RKO (cell line): ENCODE measurements at regions not wholly inside any gene's neighbourhood (a gene's known extent, or its start where the extent isn't known, plus 50 kb on each side); places are given as distances from the start of the nearest gene placed in this dataset.
A peak's percentile ranks its signal among the peaks of the same experiment; 100 is the strongest.
"Not testable (repeated sequence)": the region's sequence is repeated elsewhere in the genome, so short reads cannot be mapped to it uniquely, and the experiment has no call there.

ENCODE experiments used
- DNase-seq: peaks from one replicate; pipeline ENCODE4 v3.0.0-alpha.2; 2016; ENCODE audit warnings: low spot score

- DNase-seq, result peak; percentile 23
These were observed 79.6 kb downstream of the RSPH3 start for GRCh38 chr6:158920311-158920905.

GRCh38 chr6:158919865-158920264, 80.1 kb downstream of the RSPH3 start:
- DNase-seq, result no peak

DNA sequence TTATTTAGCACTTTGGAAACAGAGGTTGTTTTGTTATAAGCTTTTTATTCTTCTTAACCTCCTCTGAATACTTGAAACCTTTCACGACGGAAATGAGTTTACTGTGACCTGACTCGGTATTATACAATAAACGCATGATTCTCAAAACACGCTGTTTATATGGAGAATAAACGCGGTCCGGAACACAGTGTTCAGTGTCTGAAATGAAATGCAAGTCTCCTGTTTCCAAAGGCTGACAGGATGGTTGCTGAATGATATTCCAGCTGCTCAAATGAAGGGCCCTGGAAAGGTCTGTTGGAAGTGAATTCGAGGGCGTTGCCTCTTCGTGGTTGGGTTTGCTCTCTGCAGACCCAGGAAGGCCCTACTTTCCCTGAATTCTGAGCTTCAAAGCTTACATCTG, 83.4 kb downstream of the RSPH3 start:
- no peak for DNase-seq

GRCh38 chr6:158914923-158915322, 85.1 kb downstream of the RSPH3 start:
- DNase-seq, result no peak

- no peak for DNase-seq
These were observed 86.4 kb downstream of the RSPH3 start for GRCh38 chr6:158913580-158913979.

GRCh38 chr6:158912655-158913054, 87.3 kb downstream of the RSPH3 start:
- DNase-seq, result no peak

- no peak for DNase-seq
These were observed 88.1 kb downstream of the RSPH3 start for GRCh38 chr6:158911746-158912480.

DNA sequence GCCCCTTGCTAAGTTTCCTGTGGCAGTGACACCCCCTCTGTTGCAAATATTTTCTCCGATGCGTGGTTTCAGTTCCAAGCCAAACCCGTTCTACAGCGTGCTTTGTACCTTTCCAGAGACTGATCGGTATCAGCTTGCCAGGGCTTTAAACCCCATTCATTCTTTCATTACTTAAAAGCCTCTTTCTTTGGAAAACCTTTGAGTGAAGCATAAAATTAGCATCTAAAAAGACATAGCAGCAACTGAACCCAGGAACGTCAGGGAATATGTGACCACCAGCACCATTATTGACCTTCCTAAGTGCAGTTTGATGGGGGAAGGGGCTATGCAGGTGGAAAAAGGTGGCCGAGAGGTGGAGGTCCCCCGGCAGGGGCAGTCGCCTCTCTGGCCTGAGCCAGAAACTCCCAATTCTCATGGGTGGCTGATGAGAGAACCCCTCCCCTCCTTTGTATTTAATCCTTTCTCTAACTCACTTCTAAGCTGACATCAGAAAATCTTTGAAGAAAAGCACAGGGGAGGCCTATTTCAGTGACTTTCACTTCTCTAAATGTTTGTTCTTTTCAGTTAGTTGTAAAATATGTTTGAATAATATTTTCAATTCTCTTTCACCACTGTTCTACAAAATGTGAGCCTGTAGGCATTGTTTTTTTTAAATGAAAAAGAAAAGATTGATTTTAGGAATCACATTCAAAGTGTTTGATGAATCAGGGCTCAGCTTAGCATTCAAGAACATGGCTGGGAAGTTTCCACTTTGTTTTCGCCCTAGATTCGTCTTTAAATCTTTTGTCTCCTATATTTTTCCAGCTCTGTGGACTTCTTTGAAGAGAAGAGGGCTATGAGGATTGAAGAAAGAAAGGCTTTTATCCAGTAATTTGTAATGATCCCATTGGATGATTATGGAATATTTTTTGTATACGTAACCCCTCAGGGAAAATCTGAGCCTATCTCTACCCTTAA, 89.2 kb downstream of the RSPH3 start:
- DNase-seq, result no peak

- no peak for DNase-seq
These were observed 90.1 kb downstream of the RSPH3 start for GRCh38 chr6:158909938-158910337.

- no peak for DNase-seq
These were observed 89.4 kb upstream of the EZR start for GRCh38 chr6:158908606-158909005.

- no peak for DNase-seq
These were observed 88.8 kb upstream of the EZR start for GRCh38 chr6:158907931-158908330.

GRCh38 chr6:158906926-158907325, 87.8 kb upstream of the EZR start:
- no peak for DNase-seq

DNA sequence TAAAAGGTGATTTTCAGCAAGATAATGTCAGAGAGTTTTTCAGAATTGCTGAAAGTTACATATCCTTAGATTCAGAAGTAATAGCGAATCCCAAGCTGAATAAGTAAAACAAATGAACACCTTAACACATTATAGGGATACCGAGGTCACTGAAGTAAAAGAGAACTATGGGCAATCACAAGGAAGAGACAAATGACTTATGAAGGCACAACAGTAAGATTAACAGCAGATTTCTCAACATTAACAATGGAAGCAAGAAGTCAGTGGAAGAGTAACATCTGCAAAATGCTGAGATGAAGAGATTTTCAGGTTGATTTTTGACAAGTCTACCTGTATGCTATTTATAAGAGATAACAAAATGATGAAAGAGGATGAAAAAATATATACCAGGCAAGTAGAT, 86.1 kb upstream of the EZR start:
- peak; percentile 26 for DNase-seq

GRCh38 chr6:158903801-158904200, 84.6 kb upstream of the EZR start:
- DNase-seq, result no peak

- DNase-seq, result no peak
These were observed 81.6 kb upstream of the EZR start for GRCh38 chr6:158900663-158901312.

- no peak for DNase-seq
These were observed 78.1 kb upstream of the EZR start for GRCh38 chr6:158897236-158897635.

DNA sequence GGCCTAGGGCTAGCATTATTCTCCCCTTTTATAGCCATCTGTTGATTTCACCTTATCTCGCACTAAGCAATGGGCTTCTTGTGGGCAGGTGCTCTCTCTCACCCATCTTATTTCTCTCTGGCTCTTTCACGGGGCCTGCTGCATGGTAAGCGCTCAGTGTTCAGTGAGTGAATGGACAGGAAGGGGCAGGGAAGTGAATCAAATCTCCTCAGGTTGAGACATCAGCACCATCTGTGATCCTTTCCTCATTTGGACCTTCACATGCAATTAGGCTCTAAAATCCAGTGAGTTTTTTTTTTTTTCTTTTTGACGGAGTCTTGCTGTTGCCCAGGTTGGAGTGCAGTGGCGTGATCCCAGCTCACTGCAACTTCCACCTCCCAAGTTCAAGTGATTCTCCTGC, 76.5 kb upstream of the EZR start:
- no peak for DNase-seq

GRCh38 chr6:158894193-158894592, 75.0 kb upstream of the EZR start:
- peak; percentile 56 for DNase-seq

DNA sequence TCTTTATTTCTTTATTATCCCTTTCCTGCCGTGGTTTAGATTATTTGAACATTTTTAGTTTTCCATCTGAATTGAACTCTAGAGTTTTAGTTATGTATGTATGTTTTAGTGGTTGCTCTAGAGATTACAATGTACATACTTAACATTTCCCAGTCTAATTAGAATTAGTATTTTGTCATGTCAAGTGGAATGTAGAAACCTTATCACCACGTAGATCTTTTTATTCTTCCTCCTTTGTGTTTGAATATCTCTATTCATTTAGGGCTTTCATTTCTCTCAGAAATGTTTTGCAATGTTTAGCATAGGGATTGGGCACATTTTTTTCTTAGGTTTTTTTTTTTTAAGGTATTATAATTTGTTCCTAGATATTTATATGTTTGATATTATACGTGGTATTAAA, 73.1 kb upstream of the EZR start:
- no peak for DNase-seq

DNA sequence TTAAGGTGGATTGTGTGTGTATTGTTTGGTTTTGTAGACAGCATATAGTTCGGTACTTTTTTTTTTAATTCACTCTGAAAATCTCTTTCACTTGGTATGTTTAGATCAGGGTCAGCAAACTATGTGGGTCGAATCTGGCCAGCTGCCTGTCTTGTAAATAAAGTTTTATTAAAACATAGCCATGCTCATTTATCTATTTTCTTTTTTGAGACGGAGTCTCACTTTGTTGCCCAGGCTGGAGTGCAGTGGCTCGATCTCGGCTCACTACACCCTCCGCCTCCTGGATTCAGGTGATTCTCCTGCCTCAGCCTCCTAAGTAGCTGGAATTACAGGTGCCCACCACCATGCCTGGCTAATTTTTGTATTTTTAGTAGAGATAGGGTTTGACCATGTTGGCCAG, 72.4 kb upstream of the EZR start:
- not testable (repeated sequence) for DNase-seq

DNA sequence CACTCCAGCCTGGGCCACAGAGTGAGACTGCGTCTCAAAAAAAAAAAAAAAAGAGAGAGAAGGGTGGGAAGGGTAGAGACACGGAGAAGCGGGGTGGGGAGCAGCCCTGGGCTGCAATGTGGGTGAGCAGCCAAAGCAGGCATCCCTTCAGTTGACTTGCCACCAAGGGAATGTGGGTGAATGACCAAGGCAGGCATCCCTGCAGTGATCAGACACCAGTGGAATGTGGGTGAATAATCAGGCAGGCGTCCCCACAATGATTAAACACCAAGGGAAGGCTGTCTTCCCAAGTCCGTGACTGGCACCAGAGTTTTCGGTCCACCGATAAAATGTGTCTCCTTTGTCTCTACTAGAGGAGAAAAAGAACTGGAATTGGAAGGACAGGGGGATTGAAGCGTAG, 69.0 kb upstream of the EZR start:
- DNase-seq, result not testable (repeated sequence)

DNA sequence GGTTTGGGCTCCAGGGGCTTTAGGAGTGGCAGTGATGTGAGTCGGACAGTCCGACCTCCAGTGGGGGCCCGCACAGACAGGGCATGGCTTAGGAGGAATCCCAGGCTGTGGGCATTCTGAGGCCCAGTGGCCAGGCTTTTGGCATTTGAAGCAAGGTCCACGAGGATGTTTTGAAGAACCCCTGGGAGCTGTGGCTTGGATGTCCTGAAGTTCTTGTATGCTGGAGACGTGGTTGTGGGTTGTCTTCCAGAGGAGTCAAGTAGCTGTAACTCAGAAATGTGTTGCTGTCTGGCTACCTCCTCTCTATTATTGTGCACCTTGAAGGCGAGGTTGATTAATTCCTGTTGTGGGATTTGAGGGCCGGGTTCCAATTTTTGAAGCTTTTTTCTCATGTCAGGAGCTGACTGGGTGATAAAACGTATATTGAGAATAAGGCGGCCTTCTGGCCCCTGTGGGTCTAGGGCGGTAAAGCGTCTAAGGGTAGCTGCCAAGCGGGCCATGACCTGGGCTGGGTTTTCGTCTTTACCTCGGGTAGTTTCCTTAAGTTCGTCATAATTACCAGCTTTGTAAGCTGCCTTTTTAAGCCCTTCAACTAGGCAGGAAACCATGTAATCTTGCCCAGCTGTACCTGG, 67.3 kb upstream of the EZR start:
- not testable (repeated sequence) for DNase-seq
